ENCODE measurements at regions not wholly inside any gene's neighbourhood (a gene's known extent, or its start where the extent isn't known, plus 50 kb on each side); places are given as distances from the start of the nearest gene placed in this dataset.
"Not testable (repeated sequence)": the region's sequence is repeated elsewhere in the genome, so short reads cannot be mapped to it uniquely, and the experiment has no call there.

GRCh38 chr6:121630716-121631115 lies 195.3 kb downstream of the GJA1 start:
- Histone ChIP-seq H3K4me1 (ENCODE audit: control insufficient read depth, insufficient read depth, low read length) (no peaks in the 10 kb centered on the region), H3K9me3 (ENCODE audit: control insufficient read depth, insufficient read depth, low read length) (peaks cover 2% of the 10 kb centered on the region), H3K4me3 (ENCODE audit: low read length) (no peak overlapping the region), H3K27ac (ENCODE audit: low read length) (no peak overlapping the region), H3K36me3 (ENCODE audit: control insufficient read depth, insufficient read depth, low read length) (no peaks in the 10 kb centered on the region), H3K27me3 (ENCODE audit: control insufficient read depth, insufficient read depth, low read length) (no peaks in the 10 kb centered on the region)
- ATAC-seq, result no peak
- intact Hi-C loops (cut with micrococcal nuclease), result no loop called here
- H3K27ac Mint-ChIP-seq, result no peak overlapping the region
- H3K27me3 Mint-ChIP-seq (ENCODE audit: low read depth in 2 of 2), result no peaks in the 10 kb centered on the region
- peaks cover 2 to 12% of the 10 kb centered on the region in 2 donors for H3K9me3 Mint-ChIP-seq
- no peaks in the 10 kb centered on the region for H3K36me3 Mint-ChIP-seq
- DNase-seq, result no peak
- no peak overlapping the region for H3K4me3 Mint-ChIP-seq
- no peak for TF ChIP-seq CTCF (IDR thresholded peaks at IDR 0.05)
- H3K4me1 Mint-ChIP-seq, result no peaks in the 10 kb centered on the region

DNA sequence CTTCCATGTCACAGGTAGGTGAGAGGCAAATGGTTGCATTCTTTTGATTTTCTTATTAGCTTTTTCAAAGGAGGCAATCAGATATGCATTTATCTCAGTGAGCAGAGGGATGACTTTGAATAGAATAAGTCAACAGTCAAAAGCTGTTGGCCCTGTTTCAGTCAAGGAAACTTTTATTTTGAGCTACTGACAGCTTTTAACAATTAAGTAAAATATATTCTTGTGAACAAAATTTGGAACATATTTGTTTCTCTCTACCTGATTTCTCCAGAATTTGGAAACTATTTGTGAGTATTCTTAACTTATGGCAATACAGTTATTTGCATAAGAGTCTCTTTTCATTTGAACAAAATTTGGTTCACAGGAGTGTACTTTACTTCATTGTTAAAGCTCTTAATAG lies 196.3 kb downstream of the GJA1 start:
- H3K4me3 ChIP-seq (ENCODE audit: low read length); DNase-seq; H3K27me3 ChIP-seq (ENCODE audit: control insufficient read depth, insufficient read depth, low read length); H3K36me3 Mint-ChIP-seq; H3K4me3 Mint-ChIP-seq; intact Hi-C loops (cut with micrococcal nuclease); H3K36me3 ChIP-seq (ENCODE audit: control insufficient read depth, insufficient read depth, low read length); H3K27me3 Mint-ChIP-seq (ENCODE audit: low read depth in 2 of 2); H3K4me1 Mint-ChIP-seq; ATAC-seq; H3K4me1 ChIP-seq (ENCODE audit: control insufficient read depth, insufficient read depth, low read length); H3K27ac Mint-ChIP-seq; H3K9me3 ChIP-seq (ENCODE audit: control insufficient read depth, insufficient read depth, low read length); H3K27ac ChIP-seq (ENCODE audit: low read length): not testable (repeated sequence)
- H3K9me3 Mint-ChIP-seq, result peaks cover 5 to 12% of the 10 kb centered on the region in 2 donors

- H3K9me3 Mint-ChIP-seq, result peaks cover 6 to 7% of the 10 kb centered on the region in 2 donors
- no peak overlapping the region for H3K27ac Mint-ChIP-seq
- no peak for TF ChIP-seq CTCF (IDR thresholded peaks at IDR 0.05)
- no peak overlapping the region for H3K4me3 ChIP-seq (ENCODE audit: low read length)
- H3K27ac ChIP-seq (ENCODE audit: low read length), result no peak overlapping the region
- no peaks in the 10 kb centered on the region for H3K4me1 Mint-ChIP-seq
- H3K4me1 ChIP-seq (ENCODE audit: control insufficient read depth, insufficient read depth, low read length), result no peaks in the 10 kb centered on the region
- DNase-seq (no peak), ATAC-seq (no peak)
- no peaks in the 10 kb centered on the region for H3K36me3 ChIP-seq (ENCODE audit: control insufficient read depth, insufficient read depth, low read length)
- no peaks in the 10 kb centered on the region for H3K27me3 Mint-ChIP-seq (ENCODE audit: low read depth in 2 of 2)
- intact Hi-C loops (cut with micrococcal nuclease), result no loop called here
- no peaks in the 10 kb centered on the region for H3K27me3 ChIP-seq (ENCODE audit: control insufficient read depth, insufficient read depth, low read length)
- no peak overlapping the region for H3K4me3 Mint-ChIP-seq
- H3K9me3 ChIP-seq (ENCODE audit: control insufficient read depth, insufficient read depth, low read length), result peaks cover 2% of the 10 kb centered on the region
- no peaks in the 10 kb centered on the region for H3K36me3 Mint-ChIP-seq
Observed at GRCh38 chr6:121633309-121633708, 197.9 kb downstream of the GJA1 start.

DNA sequence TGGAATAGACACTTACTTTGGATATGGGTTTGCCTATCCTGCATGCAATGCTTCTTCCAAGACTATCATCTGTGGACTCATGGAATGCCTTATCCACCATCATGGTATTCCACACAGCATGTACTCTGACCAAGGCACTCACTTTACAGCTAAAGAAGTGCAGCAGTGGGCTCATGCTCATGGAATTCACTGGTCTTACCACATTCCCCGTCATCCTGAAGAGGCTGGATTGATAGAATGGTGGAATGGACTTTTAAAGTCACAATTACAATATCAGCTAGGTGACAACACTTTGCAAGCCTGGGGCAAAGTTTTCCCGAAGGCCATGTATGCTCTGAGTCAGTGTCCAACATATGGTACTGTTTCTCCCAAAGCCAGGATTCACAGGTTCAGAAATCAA lies 199.1 kb downstream of the GJA1 start:
- H3K4me3 Mint-ChIP-seq; H3K4me3 ChIP-seq (ENCODE audit: low read length); intact Hi-C loops (cut with micrococcal nuclease); H3K27me3 ChIP-seq (ENCODE audit: control insufficient read depth, insufficient read depth, low read length); H3K9me3 ChIP-seq (ENCODE audit: control insufficient read depth, insufficient read depth, low read length); H3K36me3 Mint-ChIP-seq; H3K4me1 Mint-ChIP-seq; H3K27ac Mint-ChIP-seq; H3K4me1 ChIP-seq (ENCODE audit: control insufficient read depth, insufficient read depth, low read length); DNase-seq; ATAC-seq; H3K27ac ChIP-seq (ENCODE audit: low read length); H3K27me3 Mint-ChIP-seq (ENCODE audit: low read depth in 2 of 2); H3K36me3 ChIP-seq (ENCODE audit: control insufficient read depth, insufficient read depth, low read length): not testable (repeated sequence)
- WGBS (ENCODE audit: insufficient coverage), result 81% methylated on average over 2 of the region's 2 CpGs
- H3K9me3 Mint-ChIP-seq, result peaks cover 8 to 11% of the 10 kb centered on the region in 2 donors

- no peak overlapping the region for H3K27ac Mint-ChIP-seq
- H3K36me3 Mint-ChIP-seq, result no peaks in the 10 kb centered on the region
- Histone ChIP-seq H3K27me3 (ENCODE audit: control insufficient read depth, insufficient read depth, low read length) (no peaks in the 10 kb centered on the region), H3K9me3 (ENCODE audit: control insufficient read depth, insufficient read depth, low read length) (peaks cover 2% of the 10 kb centered on the region), H3K27ac (ENCODE audit: low read length) (no peak overlapping the region), H3K4me1 (ENCODE audit: control insufficient read depth, insufficient read depth, low read length) (no peaks in the 10 kb centered on the region), H3K36me3 (ENCODE audit: control insufficient read depth, insufficient read depth, low read length) (no peaks in the 10 kb centered on the region), H3K4me3 (ENCODE audit: low read length) (no peak overlapping the region)
- DNase-seq (no peak), ATAC-seq (no peak)
- no peak for TF ChIP-seq CTCF (IDR thresholded peaks at IDR 0.05)
- WGBS (ENCODE audit: insufficient coverage), result 93% methylated on average over 2 of the region's 2 CpGs
- H3K27me3 Mint-ChIP-seq (ENCODE audit: low read depth in 2 of 2), result no peaks in the 10 kb centered on the region
- intact Hi-C loops (cut with micrococcal nuclease), result no loop called here
- H3K9me3 Mint-ChIP-seq, result peaks cover 8 to 12% of the 10 kb centered on the region in 2 donors
- H3K4me1 Mint-ChIP-seq, result no peaks in the 10 kb centered on the region
- no peak overlapping the region for H3K4me3 Mint-ChIP-seq
Observed at GRCh38 chr6:121635355-121635754, 199.9 kb downstream of the GJA1 start.

DNA sequence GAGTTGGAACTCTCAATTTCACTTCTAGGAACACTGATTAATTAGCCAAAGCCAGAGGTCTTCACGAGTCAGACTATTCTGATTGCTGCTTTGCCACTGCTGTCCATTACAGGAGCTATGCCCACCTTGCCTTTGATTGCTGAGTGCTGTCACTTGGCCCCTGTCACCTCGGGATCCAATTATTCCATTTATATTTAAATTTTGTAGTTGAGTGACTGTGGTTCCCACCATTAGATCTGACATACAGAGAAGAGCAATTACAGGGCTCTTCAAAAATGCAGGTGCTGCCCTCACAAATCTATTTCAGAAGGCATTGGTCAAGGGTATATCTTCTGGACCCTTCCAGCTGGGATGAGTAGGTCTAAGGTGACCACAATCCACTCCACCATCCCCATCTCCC lies 200.8 kb downstream of the GJA1 start:
- intact Hi-C loops (cut with micrococcal nuclease); H3K36me3 ChIP-seq (ENCODE audit: control insufficient read depth, insufficient read depth, low read length); H3K27me3 ChIP-seq (ENCODE audit: control insufficient read depth, insufficient read depth, low read length); ATAC-seq; H3K9me3 ChIP-seq (ENCODE audit: control insufficient read depth, insufficient read depth, low read length); H3K4me3 Mint-ChIP-seq; H3K4me3 ChIP-seq (ENCODE audit: low read length); H3K4me1 ChIP-seq (ENCODE audit: control insufficient read depth, insufficient read depth, low read length); DNase-seq; H3K4me1 Mint-ChIP-seq; H3K27ac ChIP-seq (ENCODE audit: low read length); H3K27me3 Mint-ChIP-seq (ENCODE audit: low read depth in 2 of 2); H3K27ac Mint-ChIP-seq; H3K36me3 Mint-ChIP-seq: not testable (repeated sequence)
- WGBS (ENCODE audit: insufficient coverage), result 92% methylated on average over 1 of the region's 2 CpGs
- H3K9me3 Mint-ChIP-seq, result peaks cover 8 to 14% of the 10 kb centered on the region in 2 donors
